ENCODE measurements at regions not wholly inside any gene's neighbourhood (a gene's known extent, or its start where the extent isn't known, plus 50 kb on each side); places are given as distances from the start of the nearest gene placed in this dataset.

DNA sequence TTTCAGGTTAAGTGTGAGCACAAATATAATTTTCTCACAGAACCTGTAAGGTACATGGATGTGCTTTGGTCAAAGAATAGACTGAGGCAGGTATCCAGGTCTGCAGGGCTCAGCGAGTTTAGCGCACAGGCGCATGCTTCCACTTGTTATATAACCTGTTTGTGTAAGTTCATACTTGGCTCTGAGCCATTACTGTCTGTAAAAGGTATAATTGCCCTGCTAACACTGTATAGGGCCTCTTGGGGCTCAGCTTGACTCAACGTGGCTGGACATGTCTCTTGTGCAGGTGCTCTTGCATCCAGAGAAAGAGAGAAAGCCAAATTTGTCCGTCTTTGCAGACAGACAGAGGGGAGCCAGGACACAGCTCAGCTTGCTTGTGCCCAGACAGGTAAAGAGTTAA lies 759.6 kb downstream of the MTRR start (continued):
- TF ChIP-seq BCL11A (IDR thresholded peaks at IDR 0.05; ENCODE audit: low read depth in 2 of 2, low read length in 2 of 2), result no peak

DNA sequence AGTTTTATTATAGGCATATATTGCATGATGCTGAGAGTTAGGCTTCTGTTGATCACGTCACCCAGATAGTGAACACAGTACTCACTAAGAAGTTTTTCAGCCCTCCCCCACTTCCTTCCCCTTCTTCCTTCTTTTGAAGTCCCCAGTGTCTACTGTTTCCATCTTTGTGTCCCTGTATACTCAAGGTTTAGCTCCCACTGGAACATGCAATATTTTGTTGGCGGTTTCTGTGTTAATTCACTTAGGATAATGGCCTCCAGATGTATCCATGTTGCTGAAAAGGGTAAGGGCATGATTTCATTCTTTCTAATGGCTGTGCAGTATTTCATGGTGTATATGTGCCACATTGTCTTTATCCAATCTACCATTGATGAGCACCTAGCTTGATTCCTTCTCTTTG lies 764.3 kb downstream of the MTRR start:
- Histone ChIP-seq H2BK15ac (ENCODE audit: low read length) (no peak overlapping the region), H2AFZ (ENCODE audit: low read length) (no peak overlapping the region; the same call in 1 of the 2 replicates), H3K56ac (replicated peaks; ENCODE audit: insufficient read length, low read depth, low read length) (no peak overlapping the region), H3K23me2 (ENCODE audit: low read depth, low read length) (no peaks in the 10 kb centered on the region), H3K79me1 (ENCODE audit: low read depth, low read length) (no peaks in the 10 kb centered on the region), H3K4ac (replicated peaks; ENCODE audit: insufficient read length, low read depth, low read length) (no peak overlapping the region), H2AK5ac (ENCODE audit: low read depth, low read length) (no peak overlapping the region), H2BK20ac (ENCODE audit: low read length) (no peak overlapping the region), H3K27me3 (replicated peaks in 1 of 4; ENCODE audit: control insufficient read depth in 3 of 4, extremely low read depth in 1 of 4, insufficient read depth in 3 of 4, low read length in 3 of 4) (no peaks in the 10 kb centered on the region), H3K4me3 (ENCODE audit: extremely low read depth in 1 of 4, insufficient read depth in 2 of 4, low read depth in 3 of 4, low read length in 4 of 4) (no peak overlapping the region), H3K23ac (ENCODE audit: insufficient read length) (no peak overlapping the region), H3K79me2 (ENCODE audit: control insufficient read depth in 1 of 2, insufficient read depth in 2 of 2, low read length in 2 of 2) (no peaks in the 10 kb centered on the region), H4K8ac (ENCODE audit: extremely low read depth, insufficient read depth, low read length) (no peak overlapping the region), H2BK120ac (replicated peaks; ENCODE audit: low read depth, low read length) (no peak overlapping the region), H3K27ac (ENCODE audit: low read depth, low read length) (no peak overlapping the region), H2BK12ac (ENCODE audit: low read depth, low read length) (no peak overlapping the region), H4K20me1 (replicated peaks in 1 of 2; ENCODE audit: control insufficient read depth in 1 of 2, insufficient read depth in 2 of 2, low read length in 2 of 2) (no peaks in the 10 kb centered on the region), H3K4me1 (replicated peaks in 1 of 4; ENCODE audit: control insufficient read depth in 3 of 4, insufficient read depth in 4 of 4, low read length in 3 of 4) (no peaks in the 10 kb centered on the region), H3K9ac (replicated peaks in 1 of 4; ENCODE audit: extremely low read depth in 1 of 4, low read depth in 3 of 4, low read length in 3 of 4) (no peak overlapping the region), H4K91ac (replicated peaks; ENCODE audit: insufficient read length, low read length) (no peak overlapping the region), H4K5ac (ENCODE audit: insufficient read length, low read depth, low read length) (no peak overlapping the region), H3K9me3 (ENCODE audit: insufficient read depth in 2 of 2, low read depth in 1 of 2, low read length in 1 of 2) (no peaks in the 10 kb centered on the region), H3K18ac (ENCODE audit: extremely low read depth, low read length) (no peak overlapping the region), H3K14ac (ENCODE audit: insufficient read length) (no peak overlapping the region), H3K36me3 (ENCODE audit: control insufficient read depth in 2 of 4, insufficient read depth in 4 of 4, low read length in 3 of 4) (no peaks in the 10 kb centered on the region), H2BK5ac (ENCODE audit: low read depth, low read length) (no peak overlapping the region), H3K4me2 (ENCODE audit: insufficient read depth in 1 of 2, low read depth in 2 of 2, low read length in 2 of 2) (no peak overlapping the region)
- CTCF ChIA-PET (ENCODE audit: partially characterized antibody), result no interaction called here
- FAIRE-seq (no peak), DNase-seq (ENCODE audit: low read depth in 1 of 2, low spot score in 2 of 2) (no peak)
- POLR2A ChIA-PET (ENCODE audit: partially characterized antibody), result no interaction called here
- TF ChIP-seq EZH2 (IDR thresholded peaks at IDR 0.05; ENCODE audit: low read depth, low read length, severe bottlenecking) (no peak), CBX8 (IDR thresholded peaks at IDR 0.05; ENCODE audit: borderline replicate concordance, low read depth, low read length) (no peak), HDAC2 (IDR thresholded peaks at IDR 0.05; ENCODE audit: borderline replicate concordance in 1 of 2, low read depth in 2 of 2, low read length in 2 of 2) (no peak), POLR2AphosphoS5 (IDR thresholded peaks at IDR 0.05; ENCODE audit: low read depth, low read length) (no peak)
- WGBS, 2 experiments (ENCODE audit: extremely low coverage in 1 of 2, insufficient coverage in 1 of 2, insufficient read length in 1 of 2, insufficient replicate concordance in 2 of 2, low coverage in 1 of 2, low lambda C conversion rate in 2 of 2, missing lambda C conversion rate in 1 of 2), result 92% methylated on average over 2 of the region's 2 CpGs; no CpG with 5 or more reads in 1 of the 2 experiments

All from H1 (cell line).